NOMO-1 treated with dmso at 0.1 percent for 144 hours (cell line): ENCODE measurements at regions not wholly inside any gene's neighbourhood (a gene's known extent, or its start where the extent isn't known, plus 50 kb on each side); places are given as distances from the start of the nearest gene placed in this dataset.

Experiments
- DNase-seq: peaks from one replicate; lab custom pipeline; 2025; ENCODE audit not compliant: unreplicated experiment; lab: John Stamatoyannopoulos, UW

- no peak for DNase-seq
Measured at GRCh38 chr15:81442454-81442853, 68.4 kb upstream of the TMC3 start.

- DNase-seq, result no peak
Measured at GRCh38 chr15:81434851-81435250, 60.8 kb upstream of the TMC3 start.

GRCh38 chr15:81433462-81433861 is 59.4 kb upstream of the TMC3 start:
- DNase-seq, result no peak

GRCh38 chr15:81432179-81432578 is 58.2 kb upstream of the TMC3 start:
- DNase-seq, result no peak

GRCh38 chr15:81427176-81427575 is 53.2 kb upstream of the TMC3 start:
- no peak for DNase-seq

- DNase-seq, result no peak
Measured at GRCh38 chr15:81425905-81426304, 51.9 kb upstream of the TMC3 start.
